Muscle of leg (tissue), 3 donors: ENCODE measurements at regions not wholly inside any gene's neighbourhood (a gene's known extent, or its start where the extent isn't known, plus 50 kb on each side); places are given as distances from the start of the nearest gene placed in this dataset.

Source experiments
- DNase-seq: peaks from one replicate; pipeline ENCODE4 v3.0.0; 2013
- H3K27ac ChIP-seq: one replicate; pipeline ENCODE4 v1.5.1; 2013; ENCODE audit warnings: mild to moderate bottlenecking, low read length, control low read depth
- H3K27me3 ChIP-seq: one replicate; pipeline ENCODE4 v1.6.1; 2013; ENCODE audit warnings: low read length; ENCODE audit not compliant: control insufficient read depth, insufficient read depth
- H3K36me3 ChIP-seq: one replicate; pipeline ENCODE4 v1.6.1; 2013; ENCODE audit warnings: low read length; ENCODE audit not compliant: control insufficient read depth, insufficient read depth
- H3K4me1 ChIP-seq: one replicate; pipeline ENCODE4 v1.6.1; 2013; ENCODE audit warnings: low read length; ENCODE audit not compliant: control insufficient read depth, insufficient read depth
- H3K4me3 ChIP-seq: one replicate; pipeline ENCODE4 v1.5.1; 2013; ENCODE audit warnings: low read length, control low read depth
- H3K9me3 ChIP-seq: replicated peaks from 2 replicates; pipeline ENCODE4 v1.6.1; 2013; ENCODE audit warnings: low read depth, low read length; ENCODE audit not compliant: control insufficient read depth
- WGBS: methylation state at CpG from one replicate; pipeline ENCODE4 v1.1.5; 2013; ENCODE audit warnings: missing lambda C conversion rate; ENCODE audit not compliant: insufficient coverage; 5-methylcytosine and 5-hydroxymethylcytosine counted together

- DNase-seq = no peak
- H3K27me3 ChIP-seq = no peaks in the 10 kb centered on the region
- H3K4me3 ChIP-seq = no peak overlapping the region
- H3K36me3 ChIP-seq = no peaks in the 10 kb centered on the region
- no peak overlapping the region for H3K27ac ChIP-seq
- H3K9me3 ChIP-seq = no peaks in the 10 kb centered on the region
- peaks cover 29% of the 10 kb centered on the region for H3K4me1 ChIP-seq
- WGBS = 80% methylated on average over 14 of the region's 15 CpGs
These were observed 62.9 kb upstream of the IL17B start for GRCh38 chr5:149441986-149442385.

DNA sequence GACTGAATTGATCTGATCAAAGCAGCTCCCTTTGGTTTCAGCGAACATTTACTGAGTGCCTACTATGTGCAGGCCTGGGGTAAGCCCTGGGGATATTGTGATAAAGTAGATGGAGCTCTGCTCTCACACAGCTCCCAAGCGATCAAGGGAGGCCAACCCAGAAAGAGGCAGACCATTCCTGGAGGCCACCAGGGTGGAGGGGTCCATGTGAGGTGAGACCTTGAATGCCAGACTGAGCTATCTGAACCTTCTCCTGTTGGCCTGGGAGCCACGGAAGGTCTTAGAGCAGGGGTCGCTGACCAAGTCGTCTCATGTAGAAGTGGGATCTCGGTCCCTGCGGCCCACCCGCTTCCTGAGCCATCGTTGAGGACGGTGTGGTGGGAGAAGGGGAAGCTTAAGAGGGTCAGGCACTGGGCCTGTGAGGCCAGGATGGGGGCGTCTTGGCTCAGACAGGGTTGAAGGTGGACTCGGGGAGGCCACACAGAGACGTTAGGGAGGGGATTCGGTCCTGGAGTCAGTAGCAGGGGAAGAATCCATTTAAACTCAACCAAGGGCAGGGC is 62.2 kb upstream of the IL17B start:
- DNase-seq = no peak
- 71% methylated on average over 14 of the region's 14 CpGs for WGBS
- no peaks in the 10 kb centered on the region for H3K27me3 ChIP-seq
- peaks cover 28% of the 10 kb centered on the region for H3K4me1 ChIP-seq
- H3K9me3 ChIP-seq = no peaks in the 10 kb centered on the region
- H3K4me3 ChIP-seq = no peak overlapping the region
- H3K36me3 ChIP-seq = no peaks in the 10 kb centered on the region
- no peak overlapping the region for H3K27ac ChIP-seq

DNA sequence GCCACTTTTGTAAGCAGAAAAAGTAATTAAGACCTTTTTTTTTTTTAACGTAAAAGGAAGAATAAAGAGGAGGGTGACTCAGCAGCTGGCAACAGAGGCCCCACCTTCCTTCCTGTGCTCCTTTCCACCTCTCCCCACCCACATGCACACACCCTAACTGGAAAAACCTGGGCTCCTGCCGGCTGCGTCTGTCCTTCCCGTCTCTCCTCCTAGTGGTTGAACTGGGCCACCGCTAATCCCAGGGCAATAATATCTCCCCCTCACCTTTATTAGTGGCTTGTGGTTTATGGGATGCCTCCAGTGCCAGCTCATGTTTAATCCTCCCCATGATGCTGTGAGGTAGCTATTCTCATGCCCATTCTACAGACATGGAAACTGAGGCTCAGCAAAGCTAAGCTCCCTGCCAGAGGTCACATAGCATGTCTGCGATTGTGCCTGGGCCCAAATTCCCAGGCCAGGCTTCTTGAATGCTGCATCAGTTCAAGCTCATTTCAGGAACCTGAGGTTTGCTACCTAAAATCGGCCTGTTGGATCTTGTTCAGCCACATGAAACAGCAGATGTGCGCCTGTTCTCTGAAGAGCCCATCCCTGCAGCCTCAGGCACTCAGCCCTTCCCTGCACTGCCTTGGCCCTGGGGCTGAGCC is 60.9 kb upstream of the IL17B start:
- Histone ChIP-seq H3K4me3 (no peak overlapping the region), H3K9me3 (no peaks in the 10 kb centered on the region), H3K27ac (no peak overlapping the region), H3K27me3 (no peaks in the 10 kb centered on the region), H3K36me3 (no peaks in the 10 kb centered on the region), H3K4me1 (peaks cover 18% of the 10 kb centered on the region)
- 72% methylated on average over 2 of the region's 8 CpGs for WGBS
- no peak for DNase-seq

GRCh38 chr5:149438711-149439132 is 59.6 kb upstream of the IL17B start:
- Histone ChIP-seq H3K36me3 (no peaks in the 10 kb centered on the region), H3K9me3 (no peaks in the 10 kb centered on the region), H3K27ac (no peak overlapping the region), H3K4me3 (no peak overlapping the region), H3K27me3 (no peaks in the 10 kb centered on the region), H3K4me1 (peaks cover 12% of the 10 kb centered on the region)
- no peak for DNase-seq
- WGBS = no CpG with 5 or more reads among the region's 1 CpG

DNA sequence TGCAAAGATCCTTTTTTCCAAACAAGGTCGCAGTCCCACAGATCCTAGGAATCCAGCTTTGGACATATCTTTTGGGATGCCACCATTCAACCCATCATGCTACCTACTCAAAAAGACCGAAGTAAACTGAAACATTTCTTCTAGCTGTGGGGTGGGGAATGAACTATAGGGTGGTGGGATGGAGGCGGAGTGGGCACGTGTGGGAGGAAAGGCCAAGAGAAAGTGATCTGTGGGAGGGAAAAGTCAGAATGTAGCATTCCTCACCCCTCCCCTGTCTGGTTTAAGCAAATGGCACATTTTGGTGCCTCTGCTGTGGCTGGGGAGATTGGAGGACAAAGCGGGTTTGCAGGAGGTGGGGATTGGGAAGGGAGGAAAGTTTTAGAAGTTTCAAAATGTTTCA is 59.2 kb upstream of the IL17B start:
- no peak overlapping the region for H3K27ac ChIP-seq
- DNase-seq = no peak
- H3K9me3 ChIP-seq = no peaks in the 10 kb centered on the region
- H3K4me1 ChIP-seq = peaks cover 10% of the 10 kb centered on the region
- H3K4me3 ChIP-seq = no peak overlapping the region
- 80% methylated on average over 1 of the region's 5 CpGs for WGBS
- no peaks in the 10 kb centered on the region for H3K27me3 ChIP-seq
- no peaks in the 10 kb centered on the region for H3K36me3 ChIP-seq

DNA sequence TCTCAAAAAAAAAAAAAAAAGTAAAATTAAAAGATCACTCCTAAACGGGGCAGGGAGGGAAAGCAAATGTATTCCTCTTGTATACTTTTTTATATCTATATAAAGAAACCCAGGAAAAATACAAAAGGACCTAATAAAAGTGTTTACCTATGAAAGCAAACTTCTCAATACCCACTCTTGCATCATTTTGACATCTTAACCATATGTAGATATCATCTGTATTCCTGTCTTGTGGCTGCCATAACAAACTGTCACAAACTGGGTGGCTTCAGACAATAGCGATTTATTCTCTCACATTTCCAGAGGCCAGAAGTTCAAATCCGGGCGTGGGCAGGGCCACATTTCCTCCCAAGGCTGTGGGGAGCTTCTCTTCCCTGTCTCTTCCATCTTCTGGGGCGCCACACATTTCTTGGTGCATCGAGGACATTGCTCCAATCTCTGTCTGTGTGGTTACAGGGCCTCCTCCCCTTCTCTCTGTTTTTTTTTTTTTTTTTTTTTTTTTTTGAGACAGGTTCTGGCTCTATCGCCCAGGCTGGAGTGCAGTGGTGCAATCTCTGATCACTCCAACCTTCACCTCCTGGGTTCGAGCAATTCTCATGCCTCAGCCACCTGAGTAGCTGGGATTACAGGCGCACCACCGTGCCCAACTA is 58.4 kb upstream of the IL17B start:
- H3K9me3 ChIP-seq = no peaks in the 10 kb centered on the region
- no peak overlapping the region for H3K4me3 ChIP-seq
- H3K27me3 ChIP-seq = no peaks in the 10 kb centered on the region
- no peak for DNase-seq
- no peaks in the 10 kb centered on the region for H3K36me3 ChIP-seq
- H3K27ac ChIP-seq = no peak overlapping the region
- WGBS = 83% methylated on average over 3 of the region's 10 CpGs
- peaks cover 5% of the 10 kb centered on the region for H3K4me1 ChIP-seq

GRCh38 chr5:149435660-149436059 is 56.6 kb upstream of the IL17B start:
- peaks cover 3% of the 10 kb centered on the region for H3K4me1 ChIP-seq
- H3K27ac ChIP-seq = no peak overlapping the region

DNA sequence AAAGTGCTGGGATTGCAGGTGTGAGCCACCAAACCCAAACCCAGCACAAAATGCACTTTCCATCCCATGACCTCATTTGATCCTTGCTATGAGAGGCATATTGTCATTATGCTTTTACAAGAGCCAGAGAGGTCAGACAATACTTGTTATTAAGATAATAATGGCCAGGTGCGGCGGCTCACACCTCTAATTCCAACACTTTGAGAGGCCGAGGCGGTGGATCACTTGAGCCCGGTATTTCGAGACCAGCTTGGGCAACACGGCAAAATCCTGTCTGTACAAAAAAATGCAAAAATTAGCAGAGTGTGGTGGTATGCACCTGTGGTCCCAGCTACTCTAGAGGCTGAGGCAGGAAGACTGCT is 55.9 kb upstream of the IL17B start:
- Histone ChIP-seq H3K36me3 (peaks cover 4% of the 10 kb centered on the region), H3K9me3 (no peaks in the 10 kb centered on the region), H3K4me3 (no peak overlapping the region), H3K27ac (no peak overlapping the region), H3K27me3 (no peaks in the 10 kb centered on the region), H3K4me1 (peaks cover 9% of the 10 kb centered on the region)
- no CpG with 5 or more reads among the region's 7 CpGs for WGBS
- no peak for DNase-seq

More at GRCh38 chr5:149435660-149436059, 56.6 kb upstream of the IL17B start:
- no peak for DNase-seq
- H3K9me3 ChIP-seq = no peaks in the 10 kb centered on the region
- H3K4me3 ChIP-seq = no peak overlapping the region
- H3K36me3 ChIP-seq = peaks cover 2% of the 10 kb centered on the region
- H3K27me3 ChIP-seq = no peaks in the 10 kb centered on the region

GRCh38 chr5:149434162-149435014 is 55.3 kb upstream of the IL17B start:
- Histone ChIP-seq H3K36me3 (peaks cover 4% of the 10 kb centered on the region), H3K27ac (no peak overlapping the region), H3K4me3 (no peak overlapping the region), H3K9me3 (no peaks in the 10 kb centered on the region), H3K27me3 (no peaks in the 10 kb centered on the region), H3K4me1 (peaks cover 9% of the 10 kb centered on the region)
- WGBS = 50% methylated on average over 5 of the region's 7 CpGs
- peak; percentile 69 for DNase-seq

DNA sequence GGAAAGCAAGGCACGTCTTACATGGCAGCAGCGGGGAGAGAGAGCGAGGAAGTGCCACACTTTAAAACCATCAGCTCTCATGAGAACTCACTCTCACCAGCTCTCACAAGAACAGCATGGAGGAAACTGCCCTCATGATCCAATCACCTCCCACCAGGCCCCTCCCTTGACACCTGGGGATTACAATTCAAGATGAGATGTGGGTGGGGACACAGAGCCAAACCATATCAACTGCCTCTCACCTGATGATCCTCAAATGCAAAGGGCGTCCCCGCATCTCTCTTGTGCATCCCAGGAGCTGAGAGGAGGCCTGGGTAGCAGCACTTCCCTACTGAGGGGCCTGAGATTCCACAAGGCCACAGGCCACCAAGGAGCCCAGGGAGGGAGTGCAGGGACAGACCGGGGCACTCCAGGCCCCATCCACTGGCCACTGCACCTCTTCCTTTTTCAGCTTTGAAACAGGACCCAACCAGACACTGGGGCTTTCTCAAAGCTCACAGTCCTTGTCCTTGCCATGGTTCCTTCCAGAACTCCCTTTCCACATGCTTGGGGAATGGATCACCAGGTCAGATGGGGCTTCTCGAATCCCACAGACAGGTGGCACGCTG is 54.5 kb upstream of the IL17B start:
- peaks cover 10% of the 10 kb centered on the region for H3K36me3 ChIP-seq
- no peaks in the 10 kb centered on the region for H3K27me3 ChIP-seq
- H3K27ac ChIP-seq = no peak overlapping the region
- H3K4me3 ChIP-seq = no peak overlapping the region
- whole genome bisulfite sequencing = 67% methylated on average over 4 of the region's 8 CpGs
- peaks cover 9% of the 10 kb centered on the region for H3K4me1 ChIP-seq
- no peak for DNase-seq
- no peaks in the 10 kb centered on the region for H3K9me3 ChIP-seq
